ENCODE measurements at regions not wholly inside any gene's neighbourhood (a gene's known extent, or its start where the extent isn't known, plus 50 kb on each side); places are given as distances from the start of the nearest gene placed in this dataset.

DNA sequence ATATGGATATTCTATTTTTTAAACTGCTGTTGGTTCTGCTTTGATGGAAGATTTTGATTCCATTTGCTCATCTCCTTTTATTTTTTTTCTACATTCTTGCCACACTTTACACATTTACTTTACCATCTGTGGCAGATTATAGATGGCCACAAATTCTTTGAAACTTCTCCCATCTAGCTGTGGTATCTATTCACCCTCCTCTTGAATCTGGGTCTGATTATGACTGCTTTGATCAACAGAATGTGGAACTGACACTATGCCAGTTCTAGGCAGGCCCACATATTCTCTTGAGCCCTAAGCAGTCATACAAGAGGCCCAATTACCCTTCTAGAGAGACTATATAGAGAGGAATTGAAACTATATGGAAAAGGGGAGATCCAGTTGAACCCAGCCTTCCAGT is 439.0 kb upstream of the PTGER4 start:
- no peak overlapping the region for H3K4me3 ChIP-seq (ENCODE audit: low read length in 2 of 2)
- Mint-ChIP-seq H3K27ac (no peak overlapping the region), H3K4me1 (peaks cover 0 to 7% (median 0%) of the 10 kb centered on the region in 4 donors), H3K9me3 (peaks cover 0 to 12% (median 6%) of the 10 kb centered on the region in 8 donors), H3K27me3 (no peaks in the 10 kb centered on the region), H3K4me3 (no peak overlapping the region), H3K36me3 (peaks cover 0 to 4% of the 10 kb centered on the region in 2 donors)
- no peaks in the 10 kb centered on the region for H3K36me3 ChIP-seq (ENCODE audit: insufficient read depth, low read length)
- no peak overlapping the region for H3K27ac ChIP-seq (ENCODE audit: low read depth, low read length)
- CTCF ChIA-PET (ENCODE audit: partially characterized antibody) = interaction anchor here (1.0 kb wide), 1 partner anchor 201 kb away, joined by 3 read pairs; no protein-coding TSS in a partner anchor
- intact Hi-C loops (cut with micrococcal nuclease) = no loop called here
- POLR2A ChIA-PET (ENCODE audit: partially characterized antibody) = no interaction called here
- no peak for DNase-seq
- no peaks in the 10 kb centered on the region for H3K27me3 ChIP-seq (ENCODE audit: insufficient read depth, low read length)
- no peaks in the 10 kb centered on the region for H3K4me1 ChIP-seq (ENCODE audit: insufficient read depth, low read length)
- no peaks in the 10 kb centered on the region for H3K9me3 ChIP-seq (ENCODE audit: control insufficient read depth in 1 of 2, low read length in 2 of 2)

DNA sequence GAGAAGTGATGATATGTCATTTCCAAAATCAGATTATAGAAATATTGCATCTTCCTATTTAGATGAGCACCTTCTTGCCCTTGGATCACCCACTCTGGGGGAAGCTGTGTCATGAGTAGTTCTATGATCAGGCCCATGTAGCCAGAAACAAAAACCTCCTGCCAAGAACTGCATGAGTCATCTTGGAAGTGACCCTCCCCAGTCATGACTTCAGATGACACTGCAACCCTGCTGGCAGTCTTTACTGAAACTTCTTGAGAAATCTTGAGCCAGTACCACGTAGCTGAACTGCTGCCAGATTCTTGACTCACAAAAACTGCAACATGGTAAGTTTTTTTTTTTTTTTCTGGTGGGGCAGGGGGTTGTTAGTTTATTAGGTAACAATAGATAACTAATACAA is 439.6 kb upstream of the PTGER4 start:
- Mint-ChIP-seq H3K27ac (no peak overlapping the region), H3K4me1 (peaks cover 0 to 7% (median 0%) of the 10 kb centered on the region in 4 donors), H3K36me3 (peaks cover 0 to 4% of the 10 kb centered on the region in 2 donors), H3K4me3 (no peak overlapping the region), H3K9me3 (peaks cover 0 to 12% (median 6%) of the 10 kb centered on the region in 8 donors), H3K27me3 (no peaks in the 10 kb centered on the region)
- Histone ChIP-seq H3K27ac (ENCODE audit: low read depth, low read length) (no peak overlapping the region), H3K4me1 (ENCODE audit: insufficient read depth, low read length) (no peaks in the 10 kb centered on the region), H3K9me3 (ENCODE audit: control insufficient read depth in 1 of 2, low read length in 2 of 2) (no peaks in the 10 kb centered on the region), H3K27me3 (ENCODE audit: insufficient read depth, low read length) (no peaks in the 10 kb centered on the region), H3K4me3 (ENCODE audit: low read length in 2 of 2) (no peak overlapping the region), H3K36me3 (ENCODE audit: insufficient read depth, low read length) (no peaks in the 10 kb centered on the region)
- intact Hi-C loops (cut with micrococcal nuclease) = no loop called here
- CTCF ChIA-PET (ENCODE audit: partially characterized antibody) = interaction anchor here (1.0 kb wide), 1 partner anchor 201 kb away, joined by 3 read pairs; no protein-coding TSS in a partner anchor
- POLR2A ChIA-PET (ENCODE audit: partially characterized antibody) = interaction anchor here (0.6 kb wide), 1 partner anchor 794 kb away, joined by 3 read pairs; no protein-coding TSS in a partner anchor
- DNase-seq = no peak

- no peaks in the 10 kb centered on the region for H3K36me3 ChIP-seq (ENCODE audit: insufficient read depth, low read length)
- H3K4me1 ChIP-seq (ENCODE audit: insufficient read depth, low read length) = no peaks in the 10 kb centered on the region
- Mint-ChIP-seq H3K36me3 (peaks cover 0 to 4% of the 10 kb centered on the region in 2 donors), H3K4me1 (peaks cover 0 to 7% (median 0%) of the 10 kb centered on the region in 4 donors), H3K27ac (no peak overlapping the region), H3K27me3 (no peaks in the 10 kb centered on the region), H3K9me3 (peaks cover 0 to 12% (median 6%) of the 10 kb centered on the region in 8 donors), H3K4me3 (no peak overlapping the region)
- H3K27me3 ChIP-seq (ENCODE audit: insufficient read depth, low read length) = no peaks in the 10 kb centered on the region
- CTCF ChIA-PET (ENCODE audit: partially characterized antibody) = no interaction called here
- H3K9me3 ChIP-seq (ENCODE audit: control insufficient read depth in 1 of 2, low read length in 2 of 2) = no peaks in the 10 kb centered on the region
- intact Hi-C loops (cut with micrococcal nuclease) = no loop called here
- DNase-seq = no peak
- H3K4me3 ChIP-seq (ENCODE audit: low read length in 2 of 2) = no peak overlapping the region
- H3K27ac ChIP-seq (ENCODE audit: low read depth, low read length) = no peak overlapping the region
- POLR2A ChIA-PET (ENCODE audit: partially characterized antibody) = no interaction called here
These were observed 441.5 kb upstream of the PTGER4 start for GRCh38 chr5:40238066-40238745.

DNA sequence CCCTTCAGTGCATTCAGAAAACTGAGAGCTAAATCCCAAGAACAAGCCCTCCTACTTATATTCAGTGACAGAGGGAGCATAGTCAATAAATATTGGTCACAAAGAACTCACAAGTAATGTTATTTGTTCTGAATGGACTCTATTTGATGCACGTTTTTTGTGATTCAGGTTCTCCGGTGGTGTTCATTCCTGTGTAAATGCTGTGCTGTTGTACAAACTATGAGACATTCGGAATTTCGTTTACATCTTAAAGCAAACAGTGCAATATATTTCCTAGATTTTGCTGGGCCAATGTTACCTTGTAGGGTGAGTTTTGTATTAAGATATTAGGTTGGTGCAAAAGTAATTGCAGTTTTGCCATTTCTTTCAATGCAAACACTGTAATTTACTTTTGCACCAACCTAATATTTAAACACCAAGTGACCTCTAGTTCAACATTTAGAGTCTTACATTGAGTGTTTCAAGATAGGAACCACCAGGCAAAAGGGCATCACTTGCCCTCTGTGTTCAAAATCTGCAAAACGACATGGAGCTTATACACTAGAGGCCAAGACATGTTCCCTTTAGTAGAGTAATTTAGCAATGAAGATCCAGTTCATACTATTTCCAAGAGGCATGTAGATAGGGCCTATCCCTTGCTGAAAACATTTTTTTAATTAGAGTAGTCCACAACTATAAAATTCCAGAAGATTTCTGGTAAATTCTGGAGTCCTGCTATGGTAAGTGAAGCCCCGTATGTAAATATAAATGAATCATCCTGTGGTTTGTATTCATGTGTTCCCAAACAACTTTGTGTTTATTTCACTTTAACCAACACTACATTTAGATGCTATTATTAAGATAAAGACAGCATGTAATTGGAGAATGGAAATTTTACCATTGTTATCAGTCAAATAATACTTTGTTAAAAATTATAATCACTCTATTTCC is 444.0 kb upstream of the PTGER4 start:
- H3K9me3 Mint-ChIP-seq = peaks cover 0 to 12% (median 5%) of the 10 kb centered on the region in 8 donors
- Histone ChIP-seq H3K9me3 (ENCODE audit: control insufficient read depth in 1 of 2, low read length in 2 of 2) (no peaks in the 10 kb centered on the region), H3K36me3 (ENCODE audit: insufficient read depth, low read length) (no peaks in the 10 kb centered on the region), H3K4me3 (ENCODE audit: low read length in 2 of 2) (no peak overlapping the region), H3K27me3 (ENCODE audit: insufficient read depth, low read length) (no peaks in the 10 kb centered on the region), H3K27ac (ENCODE audit: low read depth, low read length) (no peak overlapping the region), H3K4me1 (ENCODE audit: insufficient read depth, low read length) (no peaks in the 10 kb centered on the region)
- ChIA-PET POLR2A (ENCODE audit: partially characterized antibody) (no interaction called here), CTCF (ENCODE audit: partially characterized antibody) (no interaction called here)
- intact Hi-C loops (cut with micrococcal nuclease) = no loop called here
- H3K4me3 Mint-ChIP-seq = no peak overlapping the region
- H3K27me3 Mint-ChIP-seq = no peaks in the 10 kb centered on the region
- H3K36me3 Mint-ChIP-seq = peaks cover 0 to 4% of the 10 kb centered on the region in 2 donors
- H3K27ac Mint-ChIP-seq = no peak overlapping the region
- peaks cover 0 to 1% (median 0%) of the 10 kb centered on the region in 4 donors for H3K4me1 Mint-ChIP-seq
- no peak for DNase-seq

GRCh38 chr5:40233268-40233667 is 446.4 kb upstream of the PTGER4 start:
- H3K36me3 ChIP-seq (ENCODE audit: insufficient read depth, low read length) = no peaks in the 10 kb centered on the region

GRCh38 chr5:40227931-40228330 is 451.8 kb upstream of the PTGER4 start:
- no peaks in the 10 kb centered on the region for H3K27me3 Mint-ChIP-seq
- no peak overlapping the region for H3K4me3 ChIP-seq (ENCODE audit: low read length in 2 of 2)
- H3K27ac ChIP-seq (ENCODE audit: low read depth, low read length) = no peak overlapping the region
- H3K4me3 Mint-ChIP-seq = no peak overlapping the region
- no peaks in the 10 kb centered on the region for H3K36me3 ChIP-seq (ENCODE audit: insufficient read depth, low read length)
- H3K27ac Mint-ChIP-seq = no peak overlapping the region
- no peaks in the 10 kb centered on the region for H3K9me3 Mint-ChIP-seq
- H3K9me3 ChIP-seq (ENCODE audit: control insufficient read depth in 1 of 2, low read length in 2 of 2) = no peaks in the 10 kb centered on the region
- H3K4me1 ChIP-seq (ENCODE audit: insufficient read depth, low read length) = peaks cover 12% of the 10 kb centered on the region
- H3K36me3 Mint-ChIP-seq = no peaks in the 10 kb centered on the region
- H3K27me3 ChIP-seq (ENCODE audit: insufficient read depth, low read length) = no peaks in the 10 kb centered on the region
- ChIA-PET POLR2A (ENCODE audit: partially characterized antibody) (no interaction called here), CTCF (ENCODE audit: partially characterized antibody) (interaction anchor here (1.2 kb wide), 1 partner anchor 15 kb away, joined by 3 read pairs; no protein-coding TSS in a partner anchor)
- DNase-seq = no peak
- peaks cover 9 to 17% (median 13%) of the 10 kb centered on the region in 4 donors for H3K4me1 Mint-ChIP-seq
- intact Hi-C loops (cut with micrococcal nuclease) = no loop called here

More at GRCh38 chr5:40233268-40233667, 446.4 kb upstream of the PTGER4 start:
- POLR2A ChIA-PET (ENCODE audit: partially characterized antibody) = no interaction called here
- Histone ChIP-seq H3K27ac (ENCODE audit: low read depth, low read length) (no peak overlapping the region), H3K4me1 (ENCODE audit: insufficient read depth, low read length) (no peaks in the 10 kb centered on the region), H3K27me3 (ENCODE audit: insufficient read depth, low read length) (no peaks in the 10 kb centered on the region), H3K4me3 (ENCODE audit: low read length in 2 of 2) (no peak overlapping the region), H3K9me3 (ENCODE audit: control insufficient read depth in 1 of 2, low read length in 2 of 2) (no peaks in the 10 kb centered on the region)
- no peak overlapping the region for H3K4me3 Mint-ChIP-seq
- H3K9me3 Mint-ChIP-seq = no peaks in the 10 kb centered on the region
- CTCF ChIA-PET (ENCODE audit: partially characterized antibody) = no interaction called here
- H3K4me1 Mint-ChIP-seq = peaks cover 0 to 1% (median 0%) of the 10 kb centered on the region in 4 donors
- H3K27ac Mint-ChIP-seq = no peak overlapping the region
- DNase-seq = no peak
- intact Hi-C loops (cut with micrococcal nuclease) = no loop called here
- H3K27me3 Mint-ChIP-seq = no peaks in the 10 kb centered on the region
- no peaks in the 10 kb centered on the region for H3K36me3 Mint-ChIP-seq

DNA sequence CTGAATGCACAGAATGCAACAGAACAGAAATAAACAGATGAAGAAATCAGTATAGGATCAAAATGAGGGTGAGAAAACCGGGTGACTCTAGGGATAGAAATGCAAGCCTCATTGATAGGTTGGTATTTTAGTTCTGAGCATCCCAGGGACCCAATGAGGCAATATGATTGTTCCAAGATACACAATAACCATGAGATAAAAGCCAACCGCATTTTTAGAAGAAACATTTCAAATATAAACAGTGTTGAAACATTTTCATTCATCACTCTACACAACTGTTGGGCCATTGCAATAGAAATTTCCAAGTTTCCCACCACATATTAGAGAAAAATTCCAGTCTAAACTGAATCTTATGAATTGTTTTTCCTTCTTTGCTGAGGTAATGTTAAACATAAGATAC is 452.3 kb upstream of the PTGER4 start:
- Mint-ChIP-seq H3K27ac (no peak overlapping the region), H3K4me1 (peaks cover 12 to 20% (median 14%) of the 10 kb centered on the region in 4 donors), H3K36me3 (no peaks in the 10 kb centered on the region), H3K9me3 (no peaks in the 10 kb centered on the region), H3K27me3 (no peaks in the 10 kb centered on the region), H3K4me3 (no peak overlapping the region)
- ChIA-PET POLR2A (ENCODE audit: partially characterized antibody) (no interaction called here), CTCF (ENCODE audit: partially characterized antibody) (interaction anchor here (1.2 kb wide), 1 partner anchor 16 kb away, joined by 3 read pairs; no protein-coding TSS in a partner anchor)
- no peak overlapping the region for H3K4me3 ChIP-seq (ENCODE audit: low read length in 2 of 2)
- no peak for DNase-seq
- H3K4me1 ChIP-seq (ENCODE audit: insufficient read depth, low read length) = peaks cover 16% of the 10 kb centered on the region
- no peaks in the 10 kb centered on the region for H3K9me3 ChIP-seq (ENCODE audit: control insufficient read depth in 1 of 2, low read length in 2 of 2)
- H3K27me3 ChIP-seq (ENCODE audit: insufficient read depth, low read length) = no peaks in the 10 kb centered on the region
- no peak overlapping the region for H3K27ac ChIP-seq (ENCODE audit: low read depth, low read length)
- intact Hi-C loops (cut with micrococcal nuclease) = no loop called here
- H3K36me3 ChIP-seq (ENCODE audit: insufficient read depth, low read length) = no peaks in the 10 kb centered on the region
